ENCODE measurements at regions not wholly inside any gene's neighbourhood (a gene's known extent, or its start where the extent isn't known, plus 50 kb on each side); places are given as distances from the start of the nearest gene placed in this dataset.

- in situ Hi-C loops (cut with MboI; ENCODE audit: low sequenced_read_pairs, unreplicated experiment) = no loop called here
- TF ChIP-seq CTCF (IDR thresholded peaks at IDR 0.05; ENCODE audit: borderline replicate concordance, control extremely low read depth, extremely low read depth, insufficient read depth, missing control alignments) = no peak
- no peak for DNase-seq (ENCODE audit: low spot score)
Observed at GRCh38 chr5:175328687-175329086, 115.3 kb downstream of the DRD1 start.

- no peak for TF ChIP-seq CTCF (IDR thresholded peaks at IDR 0.05; ENCODE audit: borderline replicate concordance, control extremely low read depth, extremely low read depth, insufficient read depth, missing control alignments)
- DNase-seq (ENCODE audit: low spot score) = no peak
- in situ Hi-C loops (cut with MboI; ENCODE audit: low sequenced_read_pairs, unreplicated experiment) = no loop called here
Observed at GRCh38 chr5:175328176-175328575, 115.8 kb downstream of the DRD1 start.

DNA sequence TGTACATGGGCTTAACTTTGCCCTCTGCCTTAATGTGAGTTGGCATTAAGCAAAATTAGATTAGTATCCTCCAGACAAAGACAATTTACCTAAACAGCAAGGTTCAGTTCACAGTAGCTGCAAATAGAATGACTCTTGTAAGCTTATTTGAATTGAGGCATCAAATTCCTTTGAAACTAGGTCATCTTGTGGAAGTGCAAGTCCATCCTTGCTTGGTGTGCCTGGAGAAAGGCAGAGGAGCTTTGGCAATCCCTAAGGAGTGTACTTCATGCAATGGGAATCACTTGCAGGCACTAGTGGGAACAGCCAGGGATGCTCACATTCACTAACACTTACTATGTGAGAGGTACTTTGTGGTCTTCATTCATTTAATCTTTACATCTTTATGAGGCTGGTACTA, 118.3 kb downstream of the DRD1 start:
- no peak for TF ChIP-seq CTCF (IDR thresholded peaks at IDR 0.05; ENCODE audit: borderline replicate concordance, control extremely low read depth, extremely low read depth, insufficient read depth, missing control alignments)
- no peak for DNase-seq (ENCODE audit: low spot score)
- in situ Hi-C loops (cut with MboI; ENCODE audit: low sequenced_read_pairs, unreplicated experiment) = no loop called here

DNA sequence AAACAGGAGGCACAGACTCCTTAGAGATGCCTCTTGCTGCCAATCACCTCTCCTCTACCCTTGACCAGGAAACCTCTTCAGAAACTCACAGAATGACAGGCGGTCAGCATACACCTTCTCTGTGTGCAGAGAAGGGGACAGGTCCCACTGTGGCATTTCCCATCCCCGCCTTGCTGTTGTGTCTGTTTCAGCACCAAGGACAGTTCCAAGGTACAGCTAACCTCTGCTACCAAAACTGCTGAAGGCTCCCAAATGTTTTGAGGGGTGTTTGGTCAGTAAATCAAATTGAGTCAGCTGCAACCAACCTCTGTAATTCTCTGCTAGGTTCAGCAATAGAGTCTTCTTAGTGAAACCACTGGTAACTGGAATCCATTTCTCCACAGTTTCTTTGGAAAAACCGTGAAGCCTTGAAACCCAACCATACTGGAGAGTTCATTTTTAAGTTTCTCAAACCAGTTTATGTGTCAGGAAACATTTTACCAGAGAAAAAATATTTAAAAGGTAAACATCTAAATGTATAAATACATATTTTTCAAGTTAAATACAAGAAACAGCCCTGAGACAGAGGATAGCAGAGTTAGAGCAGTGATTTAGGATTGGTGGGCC, 122.0 kb downstream of the DRD1 start:
- in situ Hi-C loops (cut with MboI; ENCODE audit: low sequenced_read_pairs, unreplicated experiment) = no loop called here
- TF ChIP-seq CTCF (IDR thresholded peaks at IDR 0.05; ENCODE audit: borderline replicate concordance, control extremely low read depth, extremely low read depth, insufficient read depth, missing control alignments) = no peak
- DNase-seq (ENCODE audit: low spot score) = no peak

DNA sequence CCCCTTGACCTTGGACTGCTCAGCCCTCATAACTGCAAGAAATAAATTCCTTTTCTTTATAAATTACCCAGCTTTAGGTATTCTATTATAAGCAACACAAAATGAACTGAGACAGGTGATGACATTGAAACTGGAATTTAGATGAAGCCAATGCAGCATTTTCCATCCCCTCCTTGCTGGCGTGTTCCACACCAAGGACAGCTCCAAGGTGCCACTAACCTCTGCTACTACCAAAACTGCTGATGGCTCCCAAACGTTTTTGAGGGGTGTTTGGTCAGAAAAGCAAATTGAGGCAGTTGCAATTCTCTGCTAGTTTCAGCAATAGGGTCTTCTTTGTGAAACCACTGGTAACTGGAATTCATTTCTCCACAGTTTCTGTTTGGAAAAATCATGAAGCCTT, 124.8 kb downstream of the DRD1 start:
- no peak for TF ChIP-seq CTCF (IDR thresholded peaks at IDR 0.05; ENCODE audit: borderline replicate concordance, control extremely low read depth, extremely low read depth, insufficient read depth, missing control alignments)
- in situ Hi-C loops (cut with MboI; ENCODE audit: low sequenced_read_pairs, unreplicated experiment) = no loop called here
- no peak for DNase-seq (ENCODE audit: low spot score)

GRCh38 chr5:175317872-175318271, 126.1 kb downstream of the DRD1 start:
- in situ Hi-C loops (cut with MboI; ENCODE audit: low sequenced_read_pairs, unreplicated experiment) = no loop called here
- no peak for DNase-seq (ENCODE audit: low spot score)
- no peak for TF ChIP-seq CTCF (IDR thresholded peaks at IDR 0.05; ENCODE audit: borderline replicate concordance, control extremely low read depth, extremely low read depth, insufficient read depth, missing control alignments)

All from GM13976 (cell line).